BLaER1 treated with 17β-estradiol and CSF1 and Interleukin-3, amounts not matched to agents 10 nM and 100 nM (cell line): ENCODE measurements at regions not wholly inside any gene's neighbourhood (a gene's known extent, or its start where the extent isn't known, plus 50 kb on each side); places are given as distances from the start of the nearest gene placed in this dataset.

Experiments
- H3K27ac ChIP-seq, 11 experiments: shearing (Covaris generic); formaldehyde crosslinking; 2 replicates each; pipeline ENCODE4 v1.8.1; 2022
- H3K27me3 ChIP-seq, 11 experiments: shearing (Covaris generic); formaldehyde crosslinking; 2 replicates each; pipeline ENCODE4 v1.8.1; 2022
- H3K36me3 ChIP-seq, 11 experiments: shearing (Covaris generic); formaldehyde crosslinking; 2 replicates each; pipeline ENCODE4 v1.8.1; 2022
- H3K4me1 ChIP-seq, 10 experiments: shearing (Covaris generic); formaldehyde crosslinking; 2 replicates each; pipeline ENCODE4 v1.8.1; 2022
- H3K4me2 ChIP-seq, 11 experiments: shearing (Covaris generic); formaldehyde crosslinking; 2 replicates each; pipeline ENCODE4 v1.8.1; 2022
- H3K4me3 ChIP-seq, 10 experiments: shearing (Covaris generic); formaldehyde crosslinking; 2 replicates each; pipeline ENCODE4 v1.8.1; 2022
- H3K9ac ChIP-seq, 11 experiments: shearing (Covaris generic); formaldehyde crosslinking; 2 replicates each; pipeline ENCODE4 v1.8.1; 2022
- H3K9me3 ChIP-seq, 11 experiments: shearing (Covaris generic); formaldehyde crosslinking; replicated peaks in 1 of 11; 2 replicates each; pipeline ENCODE4 v1.8.1; 2022
- H4K20me1 ChIP-seq, 11 experiments: shearing (Covaris generic); formaldehyde crosslinking; 2 replicates each; pipeline ENCODE4 v1.8.1; 2022
- Cebpa-rat ChIP-seq, 11 experiments: shearing (Covaris generic); IDR thresholded peaks; 2 replicates each; pipeline ENCODE4 v1.8.1; 2022

DNA sequence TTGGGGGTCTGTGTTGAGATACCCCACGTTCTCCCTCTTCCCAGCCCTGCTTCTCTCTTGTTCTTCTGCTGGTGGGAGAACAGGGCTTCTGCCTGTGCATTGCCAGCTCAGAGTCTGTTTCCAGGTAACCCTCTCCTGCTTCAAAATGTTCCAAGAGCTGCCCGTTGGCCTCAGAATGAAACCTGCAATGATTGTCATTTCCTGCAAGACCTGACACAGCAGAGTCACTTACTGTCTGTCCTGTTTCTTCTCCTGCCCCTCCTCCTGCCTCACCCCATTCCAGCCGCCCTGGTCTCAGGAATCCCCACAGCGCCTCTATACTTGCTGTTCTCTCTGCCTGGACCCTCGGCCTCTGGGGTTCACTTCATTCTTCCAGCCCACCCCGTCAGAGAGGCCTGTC is 81.4 kb upstream of the ARID1B start:
- no peak overlapping the region for H3K27ac ChIP-seq
- peaks cover 28 to 38% (median 35%) of the 10 kb centered on the region in 10 experiments for H3K4me1 ChIP-seq
- H3K9ac ChIP-seq: no peak overlapping the region
- H3K9me3 ChIP-seq: no peaks in the 10 kb centered on the region
- no peak for TF ChIP-seq Cebpa-rat (IDR thresholded peaks at IDR 0.05)
- no peaks in the 10 kb centered on the region for H3K27me3 ChIP-seq
- no peak overlapping the region for H3K4me3 ChIP-seq
- no peaks in the 10 kb centered on the region for H3K36me3 ChIP-seq
- no peaks in the 10 kb centered on the region for H4K20me1 ChIP-seq
- no peak overlapping the region for H3K4me2 ChIP-seq

DNA sequence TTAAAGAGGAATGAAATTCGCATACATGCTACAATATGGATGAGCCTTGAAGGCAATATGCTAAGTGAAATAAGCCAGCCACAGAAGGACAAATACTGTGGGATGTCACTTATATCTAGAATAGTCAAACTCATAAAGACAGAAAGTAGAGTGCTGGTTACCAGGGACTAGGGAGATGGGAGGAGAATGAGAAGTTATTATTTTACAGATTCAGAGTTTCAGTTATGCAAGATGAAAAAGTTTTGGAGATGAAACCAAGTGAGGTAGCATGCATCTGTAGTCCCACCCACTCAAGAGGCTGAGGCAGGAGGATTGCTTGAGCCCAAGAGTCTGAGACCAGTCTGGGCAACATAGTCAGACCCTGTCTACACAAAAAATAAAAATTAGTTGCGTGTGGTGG is 82.5 kb upstream of the ARID1B start:
- no peaks in the 10 kb centered on the region for H3K36me3 ChIP-seq
- no peaks in the 10 kb centered on the region for H4K20me1 ChIP-seq
- no peak overlapping the region for H3K4me2 ChIP-seq
- no peak overlapping the region for H3K9ac ChIP-seq
- no peak overlapping the region for H3K27ac ChIP-seq
- no peak for TF ChIP-seq Cebpa-rat (IDR thresholded peaks at IDR 0.05)
- H3K27me3 ChIP-seq: no peaks in the 10 kb centered on the region
- peaks cover 28 to 39% (median 33%) of the 10 kb centered on the region in 10 experiments for H3K4me1 ChIP-seq
- no peaks in the 10 kb centered on the region for H3K9me3 ChIP-seq
- H3K4me3 ChIP-seq: no peak overlapping the region

DNA sequence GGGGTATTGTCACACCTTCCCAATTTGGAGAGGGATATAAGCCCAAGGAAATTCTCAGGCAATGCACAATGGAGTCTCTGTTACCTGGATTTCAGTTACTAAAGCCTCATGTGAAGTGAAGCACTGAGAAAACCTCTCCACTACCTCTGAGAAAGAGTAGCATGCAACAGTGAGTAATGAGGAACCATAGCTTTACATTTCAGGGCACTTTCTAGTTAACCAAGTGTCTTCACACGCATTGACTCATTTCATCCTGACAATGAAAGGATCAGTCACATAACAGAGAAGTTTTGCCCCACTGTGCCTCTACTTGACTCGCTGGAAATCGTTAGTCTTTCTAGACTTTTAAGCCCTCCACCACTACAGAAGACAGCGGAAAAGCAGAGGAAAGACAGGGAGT is 86.2 kb upstream of the ARID1B start:
- no peak overlapping the region for H3K4me2 ChIP-seq
- no peak overlapping the region for H3K9ac ChIP-seq
- no peaks in the 10 kb centered on the region for H3K36me3 ChIP-seq
- H3K27ac ChIP-seq: no peak overlapping the region
- H3K4me3 ChIP-seq: no peak overlapping the region
- H3K9me3 ChIP-seq: no peaks in the 10 kb centered on the region
- no peak for TF ChIP-seq Cebpa-rat (IDR thresholded peaks at IDR 0.05)
- no peaks in the 10 kb centered on the region for H3K27me3 ChIP-seq
- no peaks in the 10 kb centered on the region for H4K20me1 ChIP-seq
- H3K4me1 ChIP-seq: peaks cover 8 to 19% (median 10%) of the 10 kb centered on the region in 10 experiments

DNA sequence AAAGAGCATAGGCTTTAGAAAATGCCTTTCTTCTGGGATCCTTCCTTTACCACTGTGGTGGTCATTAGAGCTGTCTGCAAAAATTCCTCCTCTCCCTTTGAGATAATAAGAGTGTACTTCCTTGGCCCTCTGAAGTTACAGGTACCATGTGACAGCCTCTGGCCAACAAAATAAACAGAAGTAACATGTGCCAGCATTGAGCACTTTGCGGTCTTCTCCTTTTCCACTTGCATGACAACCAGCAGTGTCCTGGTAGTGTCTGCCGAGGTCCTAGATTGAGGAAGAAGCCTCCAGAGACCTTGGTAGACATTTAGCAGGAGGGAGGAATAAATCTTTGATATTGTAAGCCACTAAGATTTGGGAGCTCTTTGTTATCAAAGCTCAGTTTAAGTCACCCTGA is 87.5 kb upstream of the ARID1B start:
- no peak overlapping the region for H3K9ac ChIP-seq
- no peak overlapping the region for H3K4me3 ChIP-seq
- H3K4me2 ChIP-seq: peak overlapping the region in 2 of 11 experiments; percentile 10 to 59; a peak in 3 of 22 replicates
- H3K36me3 ChIP-seq: no peaks in the 10 kb centered on the region
- H3K9me3 ChIP-seq: no peaks in the 10 kb centered on the region
- H4K20me1 ChIP-seq: no peaks in the 10 kb centered on the region
- TF ChIP-seq Cebpa-rat (IDR thresholded peaks at IDR 0.05): no peak
- H3K27me3 ChIP-seq: no peaks in the 10 kb centered on the region
- H3K27ac ChIP-seq: no peak overlapping the region
- H3K4me1 ChIP-seq: peaks cover 15 to 29% (median 18%) of the 10 kb centered on the region in 10 experiments

DNA sequence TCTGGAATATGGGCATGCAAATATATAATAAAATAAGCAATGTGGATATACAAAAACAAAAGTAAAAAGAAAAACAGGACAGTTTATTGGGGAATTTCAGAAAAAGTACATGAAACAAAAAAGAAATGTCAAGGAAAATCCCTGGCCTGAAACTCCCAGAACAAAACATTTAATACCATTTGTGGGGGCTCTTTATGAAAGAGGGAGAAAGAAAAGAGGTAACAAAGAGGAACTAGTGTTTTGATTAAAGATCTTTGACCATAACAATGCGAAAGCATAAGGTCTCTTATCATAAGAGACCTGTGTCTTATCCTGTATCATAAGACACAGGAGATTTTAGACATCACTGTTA is 88.6 kb upstream of the ARID1B start:
- no peak overlapping the region for H3K27ac ChIP-seq
- H4K20me1 ChIP-seq: no peaks in the 10 kb centered on the region
- no peaks in the 10 kb centered on the region for H3K27me3 ChIP-seq
- H3K4me1 ChIP-seq: peaks cover 15 to 29% (median 18%) of the 10 kb centered on the region in 10 experiments
- TF ChIP-seq Cebpa-rat (IDR thresholded peaks at IDR 0.05): no peak
- H3K4me2 ChIP-seq: 0 out of 22 replicates have a peak overlapping the region, but pooled peaks of 1 of the 11 experiments have one; percentile 83
- H3K9me3 ChIP-seq: no peaks in the 10 kb centered on the region
- H3K4me3 ChIP-seq: no peak overlapping the region
- H3K9ac ChIP-seq: no peak overlapping the region
- H3K36me3 ChIP-seq: no peaks in the 10 kb centered on the region

DNA sequence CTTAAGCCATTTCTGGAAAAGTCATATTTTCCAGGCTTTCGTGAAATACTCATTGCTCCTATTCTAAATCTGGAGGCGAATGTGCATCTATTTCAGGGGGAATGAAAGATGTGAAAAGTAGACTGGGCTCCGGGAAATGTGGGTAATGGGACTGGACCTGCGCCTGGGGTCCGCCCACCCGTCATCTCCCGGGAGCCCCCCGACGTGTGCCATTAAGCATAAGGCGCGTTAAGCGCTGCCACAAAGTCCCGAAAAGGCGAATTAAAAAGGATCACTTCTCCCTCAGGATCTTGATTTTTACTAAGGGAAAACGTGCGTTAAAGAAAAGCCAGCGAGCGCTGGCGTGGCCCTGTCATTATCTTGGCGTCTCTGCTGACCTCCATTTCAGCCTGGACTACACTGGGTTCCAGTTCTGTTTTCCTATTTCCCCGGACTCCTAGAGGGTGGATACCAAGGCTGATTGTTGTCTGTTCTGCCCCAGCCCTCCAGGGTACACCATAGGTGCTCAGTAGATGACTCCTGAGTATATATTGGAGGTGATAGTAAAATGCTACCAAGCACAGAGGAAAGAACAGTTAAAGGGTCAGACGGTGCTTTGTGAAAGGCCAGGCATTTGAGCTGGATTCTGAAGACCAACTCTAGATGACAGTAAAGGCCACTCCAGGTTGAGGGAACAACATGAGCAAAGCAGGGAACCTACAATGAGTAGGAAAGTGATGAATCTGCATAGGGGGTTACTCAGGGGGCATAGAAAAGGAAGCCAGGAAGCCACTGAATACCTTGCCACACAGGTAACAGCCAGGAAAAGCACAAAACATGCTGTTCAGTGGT is 89.2 kb upstream of the ARID1B start:
- no peak for TF ChIP-seq Cebpa-rat (IDR thresholded peaks at IDR 0.05)
- Histone ChIP-seq H3K9ac (peak overlapping the region; percentile 91 to 97 (median 95)), H3K9me3 (no peaks in the 10 kb centered on the region), H3K27ac (peak overlapping the region; percentile 89 to 97 (median 95)), H3K4me1 (peaks cover 15 to 29% (median 18%) of the 10 kb centered on the region in 10 experiments), H3K36me3 (no peaks in the 10 kb centered on the region), H3K4me3 (peak overlapping the region; percentile 63 to 83 (median 72)), H3K4me2 (peak overlapping the region; percentile 70 to 94 (median 86)), H4K20me1 (no peaks in the 10 kb centered on the region), H3K27me3 (no peaks in the 10 kb centered on the region)

DNA sequence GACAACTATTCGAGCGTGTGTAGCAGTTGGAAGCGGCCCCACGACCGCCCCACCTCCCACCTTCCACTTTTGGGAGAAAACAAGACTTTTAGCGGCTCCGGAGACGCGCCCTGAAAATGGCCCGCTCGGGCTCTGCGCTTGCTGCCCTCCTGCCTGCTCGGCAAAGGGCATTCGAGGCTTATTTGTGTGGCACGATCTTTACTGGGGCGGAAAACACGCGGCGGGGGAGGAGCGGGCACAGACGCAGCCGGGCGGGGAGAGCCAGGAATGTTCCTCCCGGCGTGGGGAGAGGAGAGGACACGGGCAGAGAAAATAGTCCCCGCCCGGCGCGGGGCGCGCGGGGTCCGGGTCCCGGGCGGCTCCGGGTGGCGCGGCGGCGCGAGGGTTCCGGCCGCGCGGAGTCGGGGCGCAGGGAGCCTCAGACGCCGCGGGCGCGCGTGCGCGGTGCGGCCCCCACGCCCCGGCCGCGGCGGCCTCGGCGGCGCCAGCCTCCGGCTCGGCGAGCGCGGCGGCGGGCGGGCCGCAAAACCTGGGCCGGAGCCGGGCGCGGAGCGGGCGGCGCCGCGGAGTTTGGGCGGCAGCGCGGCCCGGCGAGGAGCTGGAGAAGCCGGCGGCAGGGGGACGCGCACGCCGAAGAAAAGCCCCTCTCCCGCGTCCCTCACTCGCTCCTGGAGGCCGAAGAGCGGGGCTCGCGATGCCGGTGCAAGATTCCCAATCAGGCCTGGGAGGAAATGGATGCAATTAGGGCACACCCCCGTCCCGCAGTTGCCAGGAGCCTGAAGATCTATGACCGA is 90.0 kb upstream of the ARID1B start:
- H3K4me2 ChIP-seq: peak overlapping the region; percentile 70 to 94 (median 88)
- peak overlapping the region; percentile 91 to 97 (median 95) for H3K9ac ChIP-seq
- no peaks in the 10 kb centered on the region for H3K36me3 ChIP-seq
- peak overlapping the region; percentile 89 to 97 (median 95) for H3K27ac ChIP-seq
- H4K20me1 ChIP-seq: no peaks in the 10 kb centered on the region
- no peak for TF ChIP-seq Cebpa-rat (IDR thresholded peaks at IDR 0.05)
- H3K4me1 ChIP-seq: peaks cover 15 to 29% (median 18%) of the 10 kb centered on the region in 10 experiments
- H3K9me3 ChIP-seq: no peaks in the 10 kb centered on the region
- H3K27me3 ChIP-seq: no peaks in the 10 kb centered on the region
- H3K4me3 ChIP-seq: peak overlapping the region; percentile 63 to 83 (median 72)

DNA sequence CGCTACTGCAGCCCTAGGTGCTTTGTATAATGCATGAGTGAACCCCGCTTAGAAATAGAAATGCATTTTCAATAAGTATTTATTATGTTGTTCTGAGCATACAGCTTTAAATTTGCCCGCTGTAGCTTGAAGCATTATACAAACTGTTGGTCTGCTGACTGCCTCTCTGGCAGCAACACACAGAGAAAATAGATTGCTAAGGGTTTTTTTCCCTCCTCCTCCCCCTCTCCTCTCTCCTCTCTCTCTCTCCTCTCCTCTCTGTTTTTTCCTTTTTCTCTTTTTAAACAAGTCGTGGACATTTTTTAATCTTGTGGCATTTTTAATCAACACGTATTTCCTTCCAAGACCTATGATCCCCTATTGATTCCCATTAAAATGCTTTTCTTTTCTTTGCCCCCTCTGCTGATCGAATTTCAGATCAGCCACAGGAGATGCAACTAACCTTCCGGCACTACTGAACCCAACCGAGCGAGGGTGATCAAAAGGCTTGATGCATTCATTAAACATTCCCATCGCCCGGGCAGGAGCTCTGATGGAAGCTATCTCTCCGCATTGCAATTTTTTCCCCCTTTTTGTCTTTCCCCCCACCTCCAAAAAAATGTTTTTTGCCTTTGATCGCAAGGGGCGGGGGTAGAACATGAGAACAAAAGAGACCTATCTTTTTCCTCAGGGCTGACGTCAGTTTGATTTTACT is 90.7 kb upstream of the ARID1B start:
- TF ChIP-seq Cebpa-rat (IDR thresholded peaks at IDR 0.05): no peak
- peaks cover 15 to 29% (median 18%) of the 10 kb centered on the region in 10 experiments for H3K4me1 ChIP-seq
- peak overlapping the region; percentile 63 to 83 (median 72) for H3K4me3 ChIP-seq
- H3K9me3 ChIP-seq: no peaks in the 10 kb centered on the region
- H3K9ac ChIP-seq: peak overlapping the region; percentile 91 to 97 (median 95)
- no peaks in the 10 kb centered on the region for H3K36me3 ChIP-seq
- peak overlapping the region; percentile 70 to 94 (median 88) for H3K4me2 ChIP-seq
- H3K27me3 ChIP-seq: no peaks in the 10 kb centered on the region
- no peaks in the 10 kb centered on the region for H4K20me1 ChIP-seq
- H3K27ac ChIP-seq: peak overlapping the region; percentile 89 to 97 (median 95)

DNA sequence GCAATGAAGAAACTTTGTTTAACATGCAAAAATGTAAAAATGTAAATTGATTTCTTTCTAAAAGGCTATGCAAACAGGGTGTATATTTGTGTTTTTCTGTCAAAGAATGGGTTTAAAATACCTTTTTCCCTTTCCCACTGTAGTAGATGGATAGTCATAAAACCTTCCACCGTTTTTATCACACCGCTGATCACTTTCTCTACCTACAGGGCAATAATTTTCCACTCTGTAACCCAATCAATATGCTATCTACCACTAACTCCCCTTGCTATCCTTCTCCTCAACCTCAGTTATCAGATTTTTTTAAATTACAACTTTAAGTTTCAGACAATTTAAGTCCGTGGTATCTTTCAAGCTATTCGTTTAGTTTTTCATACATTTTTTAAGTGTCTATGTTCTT is 91.4 kb upstream of the ARID1B start:
- Histone ChIP-seq H3K27me3 (no peaks in the 10 kb centered on the region), H3K27ac (peak overlapping the region in 10 of 11 experiments; percentile 89 to 97 (median 95); a peak in 17 of 22 replicates), H3K4me2 (peak overlapping the region; percentile 70 to 94 (median 88)), H3K9ac (peak overlapping the region; percentile 91 to 97 (median 95)), H3K9me3 (no peaks in the 10 kb centered on the region), H3K36me3 (no peaks in the 10 kb centered on the region), H3K4me3 (peak overlapping the region; percentile 63 to 83 (median 72)), H3K4me1 (peaks cover 15 to 29% (median 18%) of the 10 kb centered on the region in 10 experiments), H4K20me1 (no peaks in the 10 kb centered on the region)
- no peak for TF ChIP-seq Cebpa-rat (IDR thresholded peaks at IDR 0.05)
